ENCODE measurements at regions not wholly inside any gene's neighbourhood (a gene's known extent, or its start where the extent isn't known, plus 50 kb on each side); places are given as distances from the start of the nearest gene placed in this dataset.
"Not testable (repeated sequence)": the region's sequence is repeated elsewhere in the genome, so short reads cannot be mapped to it uniquely, and the experiment has no call there.

- no peak for TF ChIP-seq CTCF (IDR thresholded peaks at IDR 0.05; ENCODE audit: extremely low read depth, low read depth, low read length)
- no peak for DNase-seq (ENCODE audit: insufficient read length, low spot score, missing footprints)
- no peaks in the 10 kb centered on the region for H3K36me3 ChIP-seq (ENCODE audit: insufficient read depth, low read length)
- no peaks in the 10 kb centered on the region for H3K27me3 ChIP-seq (ENCODE audit: insufficient read depth, low read length)
- no peak overlapping the region for H3K4me2 ChIP-seq (ENCODE audit: insufficient read depth, low read length)
- no peak overlapping the region for H2AFZ ChIP-seq (ENCODE audit: low read length)
- H3K79me2 ChIP-seq (ENCODE audit: insufficient read depth, low read length) = no peaks in the 10 kb centered on the region
- no peaks in the 10 kb centered on the region for H4K20me1 ChIP-seq (ENCODE audit: insufficient read depth, low read length)
- H3K4me1 ChIP-seq (ENCODE audit: insufficient read depth, low read length) = no peaks in the 10 kb centered on the region
- H3K27ac ChIP-seq (ENCODE audit: low read depth, low read length) = no peak overlapping the region
- no peaks in the 10 kb centered on the region for H3K9me3 ChIP-seq (ENCODE audit: low read depth, low read length)
- no peak overlapping the region for H3K4me3 ChIP-seq (ENCODE audit: insufficient read depth, low read length)
Measured at GRCh38 chr3:27802425-27802824, 80.3 kb upstream of the EOMES start.

DNA sequence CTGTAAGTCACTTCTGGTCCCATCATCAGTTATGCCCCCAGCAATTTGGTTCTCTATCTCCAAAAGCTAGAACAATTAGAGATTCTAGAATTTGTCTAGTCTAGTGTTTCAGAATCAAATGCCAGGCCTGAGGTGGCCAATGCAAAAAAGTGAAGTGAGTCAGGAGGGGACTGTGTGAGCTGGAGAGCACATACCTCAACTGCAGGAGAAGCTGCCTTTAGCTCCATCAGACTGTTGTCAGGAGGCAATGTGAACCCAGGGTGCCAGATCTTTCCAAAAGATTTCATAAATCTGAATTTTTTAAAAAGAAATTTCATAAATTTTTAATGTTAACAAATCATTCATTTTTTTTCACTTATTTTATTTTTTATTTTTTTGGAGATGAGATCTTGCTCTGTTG lies 80.7 kb upstream of the EOMES start:
- Histone ChIP-seq H3K27me3 (ENCODE audit: insufficient read depth, low read length) (no peaks in the 10 kb centered on the region), H3K9me3 (ENCODE audit: low read depth, low read length) (no peaks in the 10 kb centered on the region), H4K20me1 (ENCODE audit: insufficient read depth, low read length) (no peaks in the 10 kb centered on the region), H3K4me3 (ENCODE audit: insufficient read depth, low read length) (no peak overlapping the region), H3K4me2 (ENCODE audit: insufficient read depth, low read length) (no peak overlapping the region), H2AFZ (ENCODE audit: low read length) (no peak overlapping the region), H3K79me2 (ENCODE audit: insufficient read depth, low read length) (no peaks in the 10 kb centered on the region), H3K4me1 (ENCODE audit: insufficient read depth, low read length) (no peaks in the 10 kb centered on the region), H3K36me3 (ENCODE audit: insufficient read depth, low read length) (no peaks in the 10 kb centered on the region), H3K27ac (ENCODE audit: low read depth, low read length) (no peak overlapping the region)
- no peak for TF ChIP-seq CTCF (IDR thresholded peaks at IDR 0.05; ENCODE audit: extremely low read depth, low read depth, low read length)
- DNase-seq (ENCODE audit: insufficient read length, low spot score, missing footprints) = peak; percentile 56

- Histone ChIP-seq H3K36me3 (ENCODE audit: insufficient read depth, low read length) (no peaks in the 10 kb centered on the region), H3K4me2 (ENCODE audit: insufficient read depth, low read length) (no peak overlapping the region), H3K9me3 (ENCODE audit: low read depth, low read length) (no peaks in the 10 kb centered on the region), H3K4me1 (ENCODE audit: insufficient read depth, low read length) (no peaks in the 10 kb centered on the region), H3K27ac (ENCODE audit: low read depth, low read length) (no peak overlapping the region), H3K79me2 (ENCODE audit: insufficient read depth, low read length) (no peaks in the 10 kb centered on the region), H3K4me3 (ENCODE audit: insufficient read depth, low read length) (no peak overlapping the region), H2AFZ (ENCODE audit: low read length) (no peak overlapping the region), H4K20me1 (ENCODE audit: insufficient read depth, low read length) (no peaks in the 10 kb centered on the region), H3K27me3 (ENCODE audit: insufficient read depth, low read length) (no peaks in the 10 kb centered on the region)
- no peak for TF ChIP-seq CTCF (IDR thresholded peaks at IDR 0.05; ENCODE audit: extremely low read depth, low read depth, low read length)
- no peak for DNase-seq (ENCODE audit: insufficient read length, low spot score, missing footprints)
Measured at GRCh38 chr3:27805282-27805681, 83.2 kb upstream of the EOMES start.

DNA sequence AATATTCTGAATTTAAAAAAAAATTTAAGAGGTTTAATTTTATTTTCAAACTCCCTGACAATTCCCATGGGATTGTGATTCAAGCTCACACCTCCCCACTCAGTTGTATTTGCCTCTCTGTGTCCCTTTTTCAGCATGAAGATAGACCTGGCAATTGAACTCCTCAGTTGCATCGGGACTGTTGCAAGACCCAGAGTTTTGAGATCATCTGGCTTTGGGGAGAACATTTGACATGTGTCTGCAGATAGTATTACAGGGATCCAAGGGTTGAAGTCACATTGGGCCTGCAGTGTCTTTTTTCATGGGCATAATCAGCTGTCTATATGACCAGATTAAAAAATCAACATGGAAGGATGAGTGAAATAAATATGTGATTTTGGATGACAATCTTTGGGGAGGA lies 91.1 kb upstream of the EOMES start:
- no peaks in the 10 kb centered on the region for H3K4me1 ChIP-seq (ENCODE audit: insufficient read depth, low read length)
- no peaks in the 10 kb centered on the region for H3K79me2 ChIP-seq (ENCODE audit: insufficient read depth, low read length)
- DNase-seq (ENCODE audit: insufficient read length, low spot score, missing footprints) = no peak
- H3K4me2 ChIP-seq (ENCODE audit: insufficient read depth, low read length) = no peak overlapping the region
- H3K27me3 ChIP-seq (ENCODE audit: insufficient read depth, low read length) = no peaks in the 10 kb centered on the region
- H3K4me3 ChIP-seq (ENCODE audit: insufficient read depth, low read length) = no peak overlapping the region
- H2AFZ ChIP-seq (ENCODE audit: low read length) = no peak overlapping the region
- no peak overlapping the region for H3K27ac ChIP-seq (ENCODE audit: low read depth, low read length)
- H4K20me1 ChIP-seq (ENCODE audit: insufficient read depth, low read length) = no peaks in the 10 kb centered on the region
- H3K36me3 ChIP-seq (ENCODE audit: insufficient read depth, low read length) = no peaks in the 10 kb centered on the region
- no peaks in the 10 kb centered on the region for H3K9me3 ChIP-seq (ENCODE audit: low read depth, low read length)
- TF ChIP-seq CTCF (IDR thresholded peaks at IDR 0.05; ENCODE audit: extremely low read depth, low read depth, low read length) = no peak

- H4K20me1 ChIP-seq (ENCODE audit: insufficient read depth, low read length); DNase-seq (ENCODE audit: insufficient read length, low spot score, missing footprints); H3K4me2 ChIP-seq (ENCODE audit: insufficient read depth, low read length); H3K79me2 ChIP-seq (ENCODE audit: insufficient read depth, low read length); H3K27me3 ChIP-seq (ENCODE audit: insufficient read depth, low read length); H3K4me3 ChIP-seq (ENCODE audit: insufficient read depth, low read length); H3K27ac ChIP-seq (ENCODE audit: low read depth, low read length); H3K9me3 ChIP-seq (ENCODE audit: low read depth, low read length); H3K4me1 ChIP-seq (ENCODE audit: insufficient read depth, low read length); H2AFZ ChIP-seq (ENCODE audit: low read length); H3K36me3 ChIP-seq (ENCODE audit: insufficient read depth, low read length): not testable (repeated sequence)
Measured at GRCh38 chr3:27821609-27822008, 99.5 kb upstream of the EOMES start.
